ENCODE measurements at regions not wholly inside any gene's neighbourhood (a gene's known extent, or its start where the extent isn't known, plus 50 kb on each side); places are given as distances from the start of the nearest gene placed in this dataset.

GRCh38 chr5:147162740-147163139 lies 72.1 kb upstream of the STK32A start:
- no peak for ATAC-seq
- H3K4me3 ChIP-seq, result no peak overlapping the region
- intact Hi-C loops (cut with DNase I), result no loop called here

GRCh38 chr5:147167529-147167928 lies 67.3 kb upstream of the STK32A start:
- H3K9me3 ChIP-seq, result no peaks in the 10 kb centered on the region
- H3K27ac ChIP-seq, result no peak overlapping the region
- intact Hi-C loops (cut with DNase I), result no loop called here
- ATAC-seq (no peak), DNase-seq (no peak)
- no peaks in the 10 kb centered on the region for H3K27me3 ChIP-seq
- no peaks in the 10 kb centered on the region for H3K36me3 ChIP-seq
- no peak overlapping the region for H3K4me3 ChIP-seq
- peaks cover 2% of the 10 kb centered on the region for H3K4me1 ChIP-seq
- no peak for TF ChIP-seq CTCF (IDR thresholded peaks at IDR 0.05)

More at GRCh38 chr5:147162740-147163139, 72.1 kb upstream of the STK32A start:
- Histone ChIP-seq H3K27ac (no peak overlapping the region), H3K27me3 (no peaks in the 10 kb centered on the region), H3K36me3 (no peaks in the 10 kb centered on the region), H3K4me1 (no peaks in the 10 kb centered on the region), H3K9me3 (no peaks in the 10 kb centered on the region)
- TF ChIP-seq CTCF (IDR thresholded peaks at IDR 0.05), result no peak
- no peak for DNase-seq

- no peak for TF ChIP-seq CTCF (IDR thresholded peaks at IDR 0.05)
- DNase-seq (no peak), ATAC-seq (no peak)
- no peaks in the 10 kb centered on the region for H3K9me3 ChIP-seq
- intact Hi-C loops (cut with DNase I), result no loop called here
- H3K27me3 ChIP-seq, result no peaks in the 10 kb centered on the region
- H3K27ac ChIP-seq, result no peak overlapping the region
- peaks cover 2% of the 10 kb centered on the region for H3K4me1 ChIP-seq
- H3K4me3 ChIP-seq, result no peak overlapping the region
- H3K36me3 ChIP-seq, result no peaks in the 10 kb centered on the region
These were observed 66.1 kb upstream of the STK32A start for GRCh38 chr5:147168578-147169327.

GRCh38 chr5:147169399-147169798 lies 65.4 kb upstream of the STK32A start:
- ATAC-seq (peak; percentile 43), DNase-seq (no peak)
- H3K36me3 ChIP-seq, result no peaks in the 10 kb centered on the region
- intact Hi-C loops (cut with DNase I), result no loop called here
- H3K9me3 ChIP-seq, result no peaks in the 10 kb centered on the region
- peaks cover 2% of the 10 kb centered on the region for H3K4me1 ChIP-seq
- H3K27me3 ChIP-seq, result no peaks in the 10 kb centered on the region
- H3K27ac ChIP-seq, result no peak overlapping the region
- no peak for TF ChIP-seq CTCF (IDR thresholded peaks at IDR 0.05)
- H3K4me3 ChIP-seq, result no peak overlapping the region

- peaks cover 2% of the 10 kb centered on the region for H3K4me1 ChIP-seq
- H3K36me3 ChIP-seq, result no peaks in the 10 kb centered on the region
- no peak overlapping the region for H3K4me3 ChIP-seq
- no peaks in the 10 kb centered on the region for H3K27me3 ChIP-seq
- DNase-seq, result no peak
- ATAC-seq, result no peak
- H3K9me3 ChIP-seq, result no peaks in the 10 kb centered on the region
- TF ChIP-seq CTCF (IDR thresholded peaks at IDR 0.05), result no peak
- H3K27ac ChIP-seq, result no peak overlapping the region
- intact Hi-C loops (cut with DNase I), result no loop called here
These were observed 64.9 kb upstream of the STK32A start for GRCh38 chr5:147169901-147170300.

Measured in upper lobe of right lung (tissue), 1 donor.